GM12878 (cell line): ENCODE measurements at regions not wholly inside any gene's neighbourhood (a gene's known extent, or its start where the extent isn't known, plus 50 kb on each side); places are given as distances from the start of the nearest gene placed in this dataset.

Experiments
- ATAC-seq: fragments of 200-7000 bp; cut with Tn5 transposase; 3 replicates; pipeline ENCODE4 v1.9.1; 2020; ENCODE audit warnings: mild to moderate bottlenecking, moderate library complexity
- BruUV-seq: library from RNA; stranded (reverse); fragments of 400-500 nt; replicated peaks from 2 replicates; lab custom pipeline; 2021; lab: Mats Ljungman, UMichigan
- CTCF ChIA-PET: fragments of 300-600 bp; sonication (Branson Sonifier 250); formaldehyde crosslinking; extraction: SDS; loops from one replicate; lab custom pipeline; 2021; ENCODE audit warnings: inconsistent platforms; lab: Yijun Ruan, JAX
- POLR2A ChIA-PET: fragments of 350-600 bp; formaldehyde crosslinking; extraction: SDS; loops from one replicate; lab custom pipeline; 2021; ENCODE audit warnings: inconsistent platforms; lab: Charles Lee
- RAD21 ChIA-PET: fragments of 300-600 bp; sonication (Branson Sonifier 250); formaldehyde crosslinking; loops from one replicate; lab custom pipeline; 2023; ENCODE audit warnings: antibody characterized with exemption; ENCODE audit not compliant: unreplicated experiment; lab: Charles Lee
- SMC1A ChIA-PET: fragments of 300-600 bp; sonication (Branson Sonifier 250); formaldehyde crosslinking; loops from one replicate; lab custom pipeline; 2023; ENCODE audit not compliant: unreplicated experiment, uncharacterized antibody; lab: Charles Lee
- DNase-seq: peaks from one replicate; pipeline ENCODE4 v3.0.0-alpha.2; 2011; ENCODE audit warnings: low read depth, low spot score
- FAIRE-seq: peaks from 3 replicates; lab custom pipeline; 2011; peaks lifted over from hg19 to GRCh38; lab: Jason Lieb, UNC
- H2AFZ ChIP-seq: 2 replicates; pipeline ENCODE4 v1.6.0; 2011; ENCODE audit warnings: low read depth, low read length, control low read depth; ENCODE audit not compliant: control insufficient read depth
- H3K27ac ChIP-seq: 2 replicates; pipeline ENCODE4 v1.5.1; 2011; ENCODE audit warnings: control low read depth; ENCODE audit not compliant: control insufficient read depth, insufficient read depth
- H3K27me3 ChIP-seq, 2 experiments: replicated peaks in 1 of 2; 2 replicates each; pipeline versions ENCODE4 v1.6.0 to v1.6.1; 2011; ENCODE audit warnings: low read length in 1 of 2; ENCODE audit not compliant: control insufficient read depth in 2 of 2, insufficient read depth in 2 of 2
- H3K36me3 ChIP-seq, 2 experiments: 2 replicates each; pipeline ENCODE4 v1.5.1; 2011; ENCODE audit warnings: low read length in 1 of 2; ENCODE audit not compliant: control insufficient read depth in 2 of 2, insufficient read depth in 2 of 2
- H3K4me1 ChIP-seq: 2 replicates; pipeline ENCODE4 v1.6.1; 2011; ENCODE audit warnings: mild to moderate bottlenecking, low read length, moderate library complexity, mixed read lengths; ENCODE audit not compliant: control insufficient read depth, insufficient read depth
- H3K4me2 ChIP-seq: 2 replicates; pipeline ENCODE4 v1.6.0; 2011; ENCODE audit warnings: control low read depth; ENCODE audit not compliant: control insufficient read depth, insufficient read depth
- H3K4me3 ChIP-seq: fragments of 200-600 bp; sonication (generic); 2 replicates; pipeline ENCODE4 v1.5.1; 2016
- H3K79me2 ChIP-seq: 2 replicates; pipeline ENCODE4 v1.6.0; 2011; ENCODE audit warnings: low read length; ENCODE audit not compliant: control insufficient read depth, insufficient read depth
- H3K9ac ChIP-seq: 2 replicates; pipeline ENCODE4 v1.8.0; 2011; ENCODE audit warnings: low read length, control low read depth, mixed read lengths; ENCODE audit not compliant: control insufficient read depth, insufficient read depth
- H3K9me3 ChIP-seq: replicated peaks from 3 replicates; pipeline ENCODE4 v1.5.1; 2011; ENCODE audit warnings: mild to moderate bottlenecking, low read length; ENCODE audit not compliant: control insufficient read depth, insufficient read depth
- H4K20me1 ChIP-seq: 2 replicates; pipeline ENCODE4 v1.6.0; 2011; ENCODE audit not compliant: control insufficient read depth, insufficient read depth
- NKRF ChIP-seq: fragments of 450-650 bp; conservative IDR thresholded peaks from 2 replicates; pipeline ENCODE4 v1.6.1; 2017; ENCODE audit warnings: mild to moderate bottlenecking, moderate library complexity
- POLR2AphosphoS2 ChIP-seq: IDR thresholded peaks from 2 replicates; pipeline ENCODE4 v1.6.1; 2011; ENCODE audit warnings: low read depth, mild to moderate bottlenecking, low read length, improper control_type of control experiment, moderate library complexity
- TAF1 ChIP-seq: IDR thresholded peaks from 2 replicates; pipeline ENCODE4 v1.6.1; 2011; ENCODE audit warnings: mild to moderate bottlenecking, low read depth, low read length, borderline replicate concordance
- USF1 ChIP-seq: IDR thresholded peaks from 2 replicates; pipeline ENCODE4 v1.6.1; 2011; ENCODE audit warnings: borderline replicate concordance, low read depth, mild to moderate bottlenecking, moderate library complexity, mixed read lengths, low read length; ENCODE audit not compliant: insufficient read depth; ENCODE audit errors: extremely low read length
- WRNIP1 ChIP-seq: IDR thresholded peaks from 2 replicates; pipeline ENCODE4 v1.6.1; 2011; ENCODE audit warnings: low read depth, low read length, improper control_type of control experiment, borderline replicate concordance
- in situ Hi-C: fragments of 300-500 bp; cut with MboI; formaldehyde crosslinking; loops from 9 replicates; pipeline ENCODE4 v1.14.3; 2018; ENCODE audit warnings: mixed read lengths
- intact Hi-C: fragments of 100-400 bp; cut with micrococcal nuclease; formaldehyde crosslinking; loops from one replicate; pipeline ENCODE4 v1.14.2; 2022; ENCODE audit not compliant: unreplicated experiment

- H3K27ac ChIP-seq = no peak overlapping the region
- TF ChIP-seq NKRF (no peak), USF1 (no peak), POLR2AphosphoS2 (no peak), WRNIP1 (no peak), TAF1 (no peak)
- no peaks in the 10 kb centered on the region for H3K79me2 ChIP-seq
- H3K4me1 ChIP-seq = no peaks in the 10 kb centered on the region
- no TSS peak for BruUV-seq
- no peaks in the 10 kb centered on the region for H3K36me3 ChIP-seq
- CTCF ChIA-PET = no interaction called here
- H3K4me2 ChIP-seq = no peak overlapping the region
- SMC1A ChIA-PET = no interaction called here
- DNase-seq (no peak), FAIRE-seq (no peak), ATAC-seq (no peak)
- H2AFZ ChIP-seq = no peak overlapping the region
- no peak overlapping the region for H3K4me3 ChIP-seq
- H3K27me3 ChIP-seq = no peaks in the 10 kb centered on the region
- intact Hi-C loops = no loop called here
- in situ Hi-C loops = no loop called here
- RAD21 ChIA-PET = interaction anchor here (1.2 kb wide), 1 partner anchor 12 kb away, joined by 3 read pairs; no protein-coding TSS in a partner anchor
- POLR2A ChIA-PET = no interaction called here
- no peak overlapping the region for H3K9ac ChIP-seq
- no peaks in the 10 kb centered on the region for H4K20me1 ChIP-seq
- no peaks in the 10 kb centered on the region for H3K9me3 ChIP-seq
Observed at GRCh38 chr9:22535780-22536179, 89.2 kb downstream of the DMRTA1 start.
